Uterus (tissue), 2 donors: ENCODE measurements at regions not wholly inside any gene's neighbourhood (a gene's known extent, or its start where the extent isn't known, plus 50 kb on each side); places are given as distances from the start of the nearest gene placed in this dataset.

ENCODE experiments used
- CTCF ChIP-seq, 4 experiments: fragments of 200-600 bp in 2 of 4; fragments of 450-650 bp in 2 of 4; sonication (generic) in 2 of 4; IDR thresholded peaks; one replicate each; pipeline ENCODE4 v1.5.1; 2016 to 2019; ENCODE audit warnings: antibody characterized with exemption in 4 of 4, mild to moderate bottlenecking in 2 of 4, moderate library complexity in 1 of 4
- POLR2A ChIP-seq, 2 donors: fragments of 450-650 bp; IDR thresholded peaks; one replicate each; pipeline ENCODE4 v1.6.1; 2016; ENCODE audit warnings: antibody characterized with exemption in 2 of 2, mild to moderate bottlenecking in 1 of 2, moderate library complexity in 1 of 2

DNA sequence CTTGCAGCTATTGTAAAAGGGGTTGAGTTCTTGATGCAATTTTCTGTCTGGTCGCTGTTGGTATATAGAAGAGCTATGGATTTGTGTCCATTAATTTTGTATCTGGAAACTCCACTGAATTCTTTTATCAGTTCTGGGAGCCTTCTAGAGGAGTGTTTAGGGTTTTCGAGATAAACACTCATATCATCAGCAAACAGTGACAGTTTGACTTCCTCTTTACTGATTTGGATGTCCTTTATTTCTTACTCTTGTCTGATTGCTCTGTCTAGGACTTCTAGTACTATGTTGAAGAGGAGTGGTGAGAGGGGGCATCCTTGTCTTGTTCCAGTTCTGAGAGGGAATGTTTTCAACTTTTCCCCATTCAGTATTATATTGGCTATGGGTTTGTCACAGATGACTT, 120.8 kb upstream of the SSTR4 start:
- TF ChIP-seq CTCF (IDR thresholded peaks at IDR 0.05) = no peak
- TF ChIP-seq POLR2A (IDR thresholded peaks at IDR 0.05) = no peak
